HS-27A (cell line): ENCODE measurements at regions not wholly inside any gene's neighbourhood (a gene's known extent, or its start where the extent isn't known, plus 50 kb on each side); places are given as distances from the start of the nearest gene placed in this dataset.
"Not testable (repeated sequence)": the region's sequence is repeated elsewhere in the genome, so short reads cannot be mapped to it uniquely, and the experiment has no call there.

ENCODE experiments used
- DNase-seq: peaks from one replicate; pipeline ENCODE4 v3.0.0-alpha.2; 2012; ENCODE audit warnings: low read depth, missing footprints

GRCh38 chr4:124887739-124888138 is 175.2 kb upstream of the ANKRD50 start:
- no peak for DNase-seq

- no peak for DNase-seq
These were observed 171.8 kb upstream of the ANKRD50 start for GRCh38 chr4:124884316-124884715.

GRCh38 chr4:124883632-124884031 is 171.1 kb upstream of the ANKRD50 start:
- no peak for DNase-seq

GRCh38 chr4:124879195-124879594 is 166.7 kb upstream of the ANKRD50 start:
- no peak for DNase-seq

- no peak for DNase-seq
These were observed 161.6 kb upstream of the ANKRD50 start for GRCh38 chr4:124874172-124874450.

- no peak for DNase-seq
These were observed 161.0 kb upstream of the ANKRD50 start for GRCh38 chr4:124873361-124874171.

GRCh38 chr4:124872659-124873058 is 160.1 kb upstream of the ANKRD50 start:
- DNase-seq, result no peak

- DNase-seq, result no peak
These were observed 157.5 kb upstream of the ANKRD50 start for GRCh38 chr4:124869961-124870495.

GRCh38 chr4:124868495-124868894 is 156.0 kb upstream of the ANKRD50 start:
- no peak for DNase-seq

GRCh38 chr4:124867536-124867935 is 155.0 kb upstream of the ANKRD50 start:
- DNase-seq, result no peak

- no peak for DNase-seq
These were observed 153.8 kb upstream of the ANKRD50 start for GRCh38 chr4:124866301-124866700.

- DNase-seq, result no peak
These were observed 150.6 kb upstream of the ANKRD50 start for GRCh38 chr4:124863040-124863545.

GRCh38 chr4:124862261-124862660 is 149.7 kb upstream of the ANKRD50 start:
- no peak for DNase-seq

- DNase-seq, result no peak
These were observed 149.2 kb upstream of the ANKRD50 start for GRCh38 chr4:124861761-124862160.

- no peak for DNase-seq
These were observed 142.4 kb upstream of the ANKRD50 start for GRCh38 chr4:124854968-124855367.

- DNase-seq, result no peak
These were observed 139.2 kb upstream of the ANKRD50 start for GRCh38 chr4:124851741-124852140.

GRCh38 chr4:124846306-124846705 is 133.8 kb upstream of the ANKRD50 start:
- DNase-seq, result no peak

- DNase-seq, result no peak
These were observed 127.4 kb upstream of the ANKRD50 start for GRCh38 chr4:124839786-124840390.

- DNase-seq, result no peak
These were observed 121.4 kb upstream of the ANKRD50 start for GRCh38 chr4:124833831-124834505.

GRCh38 chr4:124828382-124828781 is 115.8 kb upstream of the ANKRD50 start:
- no peak for DNase-seq

GRCh38 chr4:124817531-124817930 is 105.0 kb upstream of the ANKRD50 start:
- no peak for DNase-seq

GRCh38 chr4:124812203-124812602 is 99.7 kb upstream of the ANKRD50 start:
- not testable (repeated sequence) for DNase-seq

- no peak for DNase-seq
These were observed 98.3 kb upstream of the ANKRD50 start for GRCh38 chr4:124810827-124811226.
